Suprapubic skin (tissue), 3 donors: ENCODE measurements at regions not wholly inside any gene's neighbourhood (a gene's known extent, or its start where the extent isn't known, plus 50 kb on each side); places are given as distances from the start of the nearest gene placed in this dataset.

Experiments
- EP300 ChIP-seq: sonication (generic); formaldehyde crosslinking; IDR thresholded peaks from one replicate; pipeline ENCODE4 v1.6.1; 2017; ENCODE audit warnings: antibody characterized with exemption
- POLR2A ChIP-seq, 2 donors: fragments of 450-650 bp; IDR thresholded peaks; one replicate each; pipeline ENCODE4 v1.6.1; 2017; ENCODE audit warnings: antibody characterized with exemption in 2 of 2, mild to moderate bottlenecking in 2 of 2, moderate library complexity in 2 of 2
- TF ChIP-seq, protein P1 (sequence below), 2 donors: fragments of 200-600 bp in 1 of 2; fragments of 450-650 bp in 1 of 2; sonication (generic) in 1 of 2; IDR thresholded peaks; one replicate each; pipeline ENCODE4 v1.5.1; 2016 to 2019; ENCODE audit warnings: antibody characterized with exemption in 2 of 2, mild to moderate bottlenecking in 1 of 2, moderate library complexity in 1 of 2

DNA sequence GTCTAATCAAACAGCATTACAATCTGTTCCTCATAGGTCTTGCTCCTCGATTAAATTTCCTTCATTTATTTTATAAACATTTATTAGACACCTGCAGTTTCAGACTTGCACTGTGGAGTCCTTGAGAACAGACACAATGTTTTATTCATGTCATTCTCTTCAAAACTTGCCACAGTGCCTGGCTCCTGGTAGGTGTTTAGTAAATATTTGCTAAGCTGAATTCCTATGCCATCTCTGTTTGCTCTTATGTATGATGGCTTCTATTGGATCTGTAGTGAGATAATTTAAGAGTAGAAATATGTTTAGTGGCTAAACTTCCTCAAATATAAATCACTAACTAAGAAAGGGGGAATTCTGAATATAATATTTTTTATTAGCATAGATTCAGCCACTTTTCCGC, 61.4 kb downstream of the LRATD1 start:
- TF ChIP-seq, protein P1, sequence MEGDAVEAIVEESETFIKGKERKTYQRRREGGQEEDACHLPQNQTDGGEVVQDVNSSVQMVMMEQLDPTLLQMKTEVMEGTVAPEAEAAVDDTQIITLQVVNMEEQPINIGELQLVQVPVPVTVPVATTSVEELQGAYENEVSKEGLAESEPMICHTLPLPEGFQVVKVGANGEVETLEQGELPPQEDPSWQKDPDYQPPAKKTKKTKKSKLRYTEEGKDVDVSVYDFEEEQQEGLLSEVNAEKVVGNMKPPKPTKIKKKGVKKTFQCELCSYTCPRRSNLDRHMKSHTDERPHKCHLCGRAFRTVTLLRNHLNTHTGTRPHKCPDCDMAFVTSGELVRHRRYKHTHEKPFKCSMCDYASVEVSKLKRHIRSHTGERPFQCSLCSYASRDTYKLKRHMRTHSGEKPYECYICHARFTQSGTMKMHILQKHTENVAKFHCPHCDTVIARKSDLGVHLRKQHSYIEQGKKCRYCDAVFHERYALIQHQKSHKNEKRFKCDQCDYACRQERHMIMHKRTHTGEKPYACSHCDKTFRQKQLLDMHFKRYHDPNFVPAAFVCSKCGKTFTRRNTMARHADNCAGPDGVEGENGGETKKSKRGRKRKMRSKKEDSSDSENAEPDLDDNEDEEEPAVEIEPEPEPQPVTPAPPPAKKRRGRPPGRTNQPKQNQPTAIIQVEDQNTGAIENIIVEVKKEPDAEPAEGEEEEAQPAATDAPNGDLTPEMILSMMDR (IDR thresholded peaks at IDR 0.05): no peak
- TF ChIP-seq POLR2A (IDR thresholded peaks at IDR 0.05) (no peak), EP300 (no peak)
